ENCODE measurements at regions not wholly inside any gene's neighbourhood (a gene's known extent, or its start where the extent isn't known, plus 50 kb on each side); places are given as distances from the start of the nearest gene placed in this dataset.

GRCh38 chr21:15140321-15141019 is 75.7 kb upstream of the NRIP1 start (continued):
- TF ChIP-seq RFX5 (IDR thresholded peaks at IDR 0.05; ENCODE audit: low read depth, low read length): peak; percentile 71
- peak; percentile 98 for TF ChIP-seq ELF3 (CRISPR knock-in tag; IDR thresholded peaks at IDR 0.05)
- TF ChIP-seq KAT7 (CRISPR knock-in tag; IDR thresholded peaks at IDR 0.05; ENCODE audit: borderline replicate concordance): peak; percentile 81; the same call in 1 of the 2 replicates
- no peak for TF ChIP-seq ZFAT (CRISPR knock-in tag; conservative IDR thresholded peaks at IDR 0.05)
- 0 out of 2 replicates have a peak, but pooled peaks have one; percentile 76 for TF ChIP-seq ZNF44 (CRISPR knock-in tag; IDR thresholded peaks at IDR 0.05)
- no peak for TF ChIP-seq HNRNPH1 (optimal IDR thresholded peaks at IDR 0.05; ENCODE audit: low read depth, low read length)
- TF ChIP-seq THYN1 (CRISPR knock-in tag; IDR thresholded peaks at IDR 0.05; ENCODE audit: borderline replicate concordance, low read depth): 0 out of 2 replicates have a peak, but pooled peaks have one; percentile 65
- no peak for TF ChIP-seq ZNF7 (CRISPR knock-in tag; IDR thresholded peaks at IDR 0.05)
- TF ChIP-seq, protein P1, sequence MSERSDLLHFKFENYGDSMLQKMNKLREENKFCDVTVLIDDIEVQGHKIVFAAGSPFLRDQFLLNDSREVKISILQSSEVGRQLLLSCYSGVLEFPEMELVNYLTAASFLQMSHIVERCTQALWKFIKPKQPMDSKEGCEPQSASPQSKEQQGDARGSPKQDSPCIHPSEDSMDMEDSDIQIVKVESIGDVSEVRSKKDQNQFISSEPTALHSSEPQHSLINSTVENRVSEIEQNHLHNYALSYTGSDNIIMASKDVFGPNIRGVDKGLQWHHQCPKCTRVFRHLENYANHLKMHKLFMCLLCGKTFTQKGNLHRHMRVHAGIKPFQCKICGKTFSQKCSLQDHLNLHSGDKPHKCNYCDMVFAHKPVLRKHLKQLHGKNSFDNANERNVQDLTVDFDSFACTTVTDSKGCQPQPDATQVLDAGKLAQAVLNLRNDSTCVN (CRISPR knock-in tag; IDR thresholded peaks at IDR 0.05; ENCODE audit: borderline replicate concordance): peak; percentile 80
- no peak for TF ChIP-seq ZNF776 (CRISPR knock-in tag; IDR thresholded peaks at IDR 0.05)
- TF ChIP-seq IKZF4 (CRISPR knock-in tag; IDR thresholded peaks at IDR 0.05; ENCODE audit: borderline replicate concordance, low read depth, not compliant biosample characterization): no peak
- no peak for TF ChIP-seq PAX8 (CRISPR knock-in tag; IDR thresholded peaks at IDR 0.05; ENCODE audit: borderline replicate concordance)
- TF ChIP-seq, protein P2, sequence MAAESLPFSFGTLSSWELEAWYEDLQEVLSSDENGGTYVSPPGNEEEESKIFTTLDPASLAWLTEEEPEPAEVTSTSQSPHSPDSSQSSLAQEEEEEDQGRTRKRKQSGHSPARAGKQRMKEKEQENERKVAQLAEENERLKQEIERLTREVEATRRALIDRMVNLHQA (CRISPR knock-in tag; IDR thresholded peaks at IDR 0.05): no peak
- TF ChIP-seq, protein P3, sequence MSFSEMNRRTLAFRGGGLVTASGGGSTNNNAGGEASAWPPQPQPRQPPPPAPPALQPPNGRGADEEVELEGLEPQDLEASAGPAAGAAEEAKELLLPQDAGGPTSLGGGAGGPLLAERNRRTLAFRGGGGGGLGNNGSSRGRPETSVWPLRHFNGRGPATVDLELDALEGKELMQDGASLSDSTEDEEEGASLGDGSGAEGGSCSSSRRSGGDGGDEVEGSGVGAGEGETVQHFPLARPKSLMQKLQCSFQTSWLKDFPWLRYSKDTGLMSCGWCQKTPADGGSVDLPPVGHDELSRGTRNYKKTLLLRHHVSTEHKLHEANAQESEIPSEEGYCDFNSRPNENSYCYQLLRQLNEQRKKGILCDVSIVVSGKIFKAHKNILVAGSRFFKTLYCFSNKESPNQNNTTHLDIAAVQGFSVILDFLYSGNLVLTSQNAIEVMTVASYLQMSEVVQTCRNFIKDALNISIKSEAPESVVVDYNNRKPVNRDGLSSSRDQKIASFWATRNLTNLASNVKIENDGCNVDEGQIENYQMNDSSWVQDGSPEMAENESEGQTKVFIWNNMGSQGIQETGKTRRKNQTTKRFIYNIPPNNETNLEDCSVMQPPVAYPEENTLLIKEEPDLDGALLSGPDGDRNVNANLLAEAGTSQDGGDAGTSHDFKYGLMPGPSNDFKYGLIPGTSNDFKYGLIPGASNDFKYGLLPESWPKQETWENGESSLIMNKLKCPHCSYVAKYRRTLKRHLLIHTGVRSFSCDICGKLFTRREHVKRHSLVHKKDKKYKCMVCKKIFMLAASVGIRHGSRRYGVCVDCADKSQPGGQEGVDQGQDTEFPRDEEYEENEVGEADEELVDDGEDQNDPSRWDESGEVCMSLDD (CRISPR knock-in tag; IDR thresholded peaks at IDR 0.05; ENCODE audit: borderline replicate concordance): peak; percentile 71; the same call in 1 of the 2 replicates
- peak; percentile 31; the same call in 1 of the 2 replicates for TF ChIP-seq ZBTB21 (CRISPR knock-in tag; IDR thresholded peaks at IDR 0.05)
- no peak for TF ChIP-seq NFKB2 (CRISPR knock-in tag; IDR thresholded peaks at IDR 0.05; ENCODE audit: borderline replicate concordance)
- no peak for TF ChIP-seq U2AF2 (IDR thresholded peaks at IDR 0.05; ENCODE audit: low read depth, low read length)
- TF ChIP-seq RNF2 (conservative IDR thresholded peaks at IDR 0.05; ENCODE audit: low read depth): no peak
- TF ChIP-seq, protein P4, sequence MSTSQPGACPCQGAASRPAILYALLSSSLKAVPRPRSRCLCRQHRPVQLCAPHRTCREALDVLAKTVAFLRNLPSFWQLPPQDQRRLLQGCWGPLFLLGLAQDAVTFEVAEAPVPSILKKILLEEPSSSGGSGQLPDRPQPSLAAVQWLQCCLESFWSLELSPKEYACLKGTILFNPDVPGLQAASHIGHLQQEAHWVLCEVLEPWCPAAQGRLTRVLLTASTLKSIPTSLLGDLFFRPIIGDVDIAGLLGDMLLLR (CRISPR knock-in tag; IDR thresholded peaks at IDR 0.05): no peak
- TF ChIP-seq DZIP1 (CRISPR knock-in tag; IDR thresholded peaks at IDR 0.05): no peak
